IMR-90 (cell line): ENCODE measurements at regions not wholly inside any gene's neighbourhood (a gene's known extent, or its start where the extent isn't known, plus 50 kb on each side); places are given as distances from the start of the nearest gene placed in this dataset.
A peak's percentile ranks its signal among the peaks of the same experiment; 100 is the strongest.
"Not testable (repeated sequence)": the region's sequence is repeated elsewhere in the genome, so short reads cannot be mapped to it uniquely, and the experiment has no call there.

Source experiments
- ATAC-seq: fragments of 200-7000 bp; cut with Tn5 transposase; 2 replicates; pipeline ENCODE4 v1.9.1; 2020; ENCODE audit warnings: low read depth, mild to moderate bottlenecking, moderate library complexity
- BruUV-seq: library from RNA; stranded (reverse); fragments of 400-500 nt; replicated peaks from 2 replicates; lab custom pipeline; 2021; lab: Mats Ljungman, UMichigan
- CTCF ChIA-PET: fragments of 300-600 bp; formaldehyde crosslinking; extraction: SDS; loops from one replicate; lab custom pipeline; 2021; ENCODE audit warnings: antibody characterized with exemption; lab: Yijun Ruan, JAX
- POLR2A ChIA-PET: fragments of 300-600 bp; sonication (Branson Sonifier 250); formaldehyde crosslinking; loops from one replicate; lab custom pipeline; 2022; ENCODE audit warnings: antibody characterized with exemption; ENCODE audit not compliant: unreplicated experiment; lab: Charles Lee
- DNase-seq: peaks from one replicate; pipeline ENCODE4 v3.0.0; 2013
- H2AFZ ChIP-seq: replicated peaks from 2 replicates; pipeline ENCODE3; 2013; ENCODE audit warnings: low read length, mild to moderate bottlenecking; ENCODE audit not compliant: poor library complexity
- H2AK5ac ChIP-seq: 2 replicates; pipeline ENCODE4 v1.6.1; 2013; ENCODE audit warnings: low read depth, low read length, inconsistent platforms
- H2AK9ac ChIP-seq: replicated peaks from 2 replicates; pipeline ENCODE3; 2013; ENCODE audit warnings: mild to moderate bottlenecking, low read depth, low read length, moderate library complexity; ENCODE audit not compliant: poor library complexity
- H2BK120ac ChIP-seq: 2 replicates; pipeline ENCODE4 v1.6.1; 2013; ENCODE audit warnings: low read depth, low read length, inconsistent platforms
- H2BK15ac ChIP-seq: 3 replicates; pipeline ENCODE4 v1.6.1; 2013; ENCODE audit warnings: low read depth, low read length, inconsistent platforms
- H2BK20ac ChIP-seq: 2 replicates; pipeline ENCODE4 v1.6.1; 2013; ENCODE audit warnings: low read depth, mild to moderate bottlenecking, inconsistent platforms, low read length, moderate library complexity
- H2BK5ac ChIP-seq: 2 replicates; pipeline ENCODE4 v1.6.1; 2013; ENCODE audit warnings: mild to moderate bottlenecking, low read depth, low read length, inconsistent platforms; ENCODE audit not compliant: poor library complexity, severe bottlenecking
- H3K14ac ChIP-seq: replicated peaks from 2 replicates; pipeline ENCODE4 v1.6.1; 2013; ENCODE audit warnings: low read depth, low read length, inconsistent platforms
- H3K18ac ChIP-seq: 2 replicates; pipeline ENCODE4 v1.6.1; 2013; ENCODE audit warnings: low read depth, low read length, control low read depth
- H3K23ac ChIP-seq: 2 replicates; pipeline ENCODE4 v1.6.1; 2013; ENCODE audit warnings: low read depth, low read length, inconsistent platforms
- H3K27ac ChIP-seq: 2 replicates; pipeline ENCODE4 v1.5.1; 2013; ENCODE audit warnings: mild to moderate bottlenecking, control low read depth, low read length; ENCODE audit not compliant: insufficient read depth
- H3K27me3 ChIP-seq: 2 replicates; pipeline ENCODE4 v1.6.1; 2013; ENCODE audit warnings: low read length; ENCODE audit not compliant: control insufficient read depth, insufficient read depth
- H3K36me3 ChIP-seq: 2 replicates; pipeline ENCODE4 v1.6.1; 2013; ENCODE audit warnings: low read length, mixed read lengths; ENCODE audit not compliant: control insufficient read depth, insufficient read depth
- H3K4ac ChIP-seq: 2 replicates; pipeline ENCODE4 v1.6.1; 2013; ENCODE audit warnings: low read depth, low read length, inconsistent platforms
- H3K4me1 ChIP-seq: 2 replicates; pipeline ENCODE4 v1.6.1; 2013; ENCODE audit warnings: low read length, mixed read lengths; ENCODE audit not compliant: control insufficient read depth, insufficient read depth
- H3K4me2 ChIP-seq: 2 replicates; pipeline ENCODE4 v1.6.1; 2013; ENCODE audit warnings: low read depth, mild to moderate bottlenecking, control low read depth, low read length, moderate library complexity
- H3K4me3 ChIP-seq: 2 replicates; pipeline ENCODE4 v1.5.1; 2013; ENCODE audit warnings: low read depth, mild to moderate bottlenecking, control low read depth, low read length, moderate library complexity; ENCODE audit not compliant: insufficient read depth
- H3K56ac ChIP-seq: 2 replicates; pipeline ENCODE4 v1.6.1; 2013; ENCODE audit warnings: low read length, inconsistent platforms; ENCODE audit not compliant: insufficient read depth; ENCODE audit errors: extremely low read depth
- H3K79me1 ChIP-seq, 2 experiments: 2 replicates each; pipeline ENCODE4 v1.6.1; 2013; ENCODE audit warnings: low read length in 2 of 2, inconsistent platforms in 1 of 2, low read depth in 1 of 2
- H3K9ac ChIP-seq: 2 replicates; pipeline ENCODE4 v1.6.1; 2013; ENCODE audit warnings: low read depth, low read length, control low read depth
- H3K9me1 ChIP-seq: 2 replicates; pipeline ENCODE4 v1.6.1; 2013; ENCODE audit warnings: low read length, inconsistent platforms; ENCODE audit not compliant: insufficient read depth
- H3K9me3 ChIP-seq: 2 replicates; pipeline ENCODE4 v1.6.1; 2013; ENCODE audit warnings: low read length; ENCODE audit not compliant: control insufficient read depth, insufficient read depth
- H4K20me1 ChIP-seq: 2 replicates; pipeline ENCODE4 v1.6.1; 2013; ENCODE audit warnings: low read length, inconsistent platforms; ENCODE audit not compliant: insufficient read depth
- H4K5ac ChIP-seq: 2 replicates; pipeline ENCODE4 v1.6.1; 2013; ENCODE audit warnings: mild to moderate bottlenecking, low read depth, low read length, control low read depth
- H4K8ac ChIP-seq, 2 experiments: 2 replicates each; pipeline ENCODE4 v1.6.1; 2013; ENCODE audit warnings: low read depth in 2 of 2, low read length in 2 of 2, control low read depth in 1 of 2, inconsistent platforms in 1 of 2
- H4K91ac ChIP-seq: 2 replicates; pipeline ENCODE4 v1.6.1; 2013; ENCODE audit warnings: low read depth, low read length, inconsistent platforms; ENCODE audit not compliant: insufficient read depth
- MAFK ChIP-seq: IDR thresholded peaks from 2 replicates; pipeline ENCODE4 v1.6.1; 2012; ENCODE audit warnings: low read depth, low read length, improper control_type of control experiment
- dilution Hi-C: fragments of 300-500 bp; cut with HindIII; formaldehyde crosslinking; loops from one replicate; pipeline ENCODE4 v1.14.3; 2018; ENCODE audit warnings: low sequenced_read_pairs; ENCODE audit not compliant: unreplicated experiment
- in situ Hi-C: fragments of 300-500 bp; cut with MboI; formaldehyde crosslinking; loops from 3 replicates; pipeline ENCODE4 v1.14.3; 2019; ENCODE audit warnings: low sequenced_read_pairs, inconsistent platforms, mixed read lengths
- intact Hi-C: fragments of 100-400 bp; cut with micrococcal nuclease; formaldehyde crosslinking; loops from 2 replicates; pipeline ENCODE4 v1.10.0; 2022

DNA sequence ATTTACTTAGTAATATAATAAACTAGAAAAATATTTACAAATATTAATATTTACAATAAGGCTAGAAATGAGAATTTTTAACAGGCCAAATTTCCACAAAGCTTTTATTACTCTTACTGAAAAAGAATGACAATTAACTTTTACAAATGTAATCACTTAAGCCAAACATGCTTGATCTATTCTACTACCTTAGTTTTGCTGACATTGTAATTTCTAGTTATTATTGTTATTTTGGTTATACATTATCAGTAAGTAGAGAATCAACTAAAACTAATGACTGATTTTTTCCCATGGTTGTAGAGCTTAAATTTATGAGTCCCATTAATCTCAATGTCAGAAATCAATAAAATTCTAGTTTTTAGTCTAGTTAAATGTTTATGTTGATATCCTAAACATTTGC, 107.8 kb upstream of the PARP8 start:
- H3K36me3 ChIP-seq, H3K4me1 ChIP-seq, in situ Hi-C loops, H3K23ac ChIP-seq, H3K18ac ChIP-seq, dilution Hi-C loops, H4K91ac ChIP-seq, H4K5ac ChIP-seq, H3K56ac ChIP-seq, H3K4me3 ChIP-seq, H3K27me3 ChIP-seq, H3K9me1 ChIP-seq, H3K79me1 ChIP-seq, BruUV-seq, H3K9ac ChIP-seq, H2AK9ac ChIP-seq, H3K4me2 ChIP-seq, CTCF ChIA-PET, DNase-seq, H2BK120ac ChIP-seq, H2AK5ac ChIP-seq, H2BK15ac ChIP-seq, H2BK5ac ChIP-seq, H4K20me1 ChIP-seq, intact Hi-C loops, H2AFZ ChIP-seq, POLR2A ChIA-PET, H3K9me3 ChIP-seq, H4K8ac ChIP-seq, H3K27ac ChIP-seq, H3K14ac ChIP-seq, H2BK20ac ChIP-seq, H3K4ac ChIP-seq, ATAC-seq: not testable (repeated sequence)
- peak; percentile 77 for TF ChIP-seq MAFK
